GM12865 (cell line): ENCODE measurements at regions not wholly inside any gene's neighbourhood (a gene's known extent, or its start where the extent isn't known, plus 50 kb on each side); places are given as distances from the start of the nearest gene placed in this dataset.
A peak's percentile ranks its signal among the peaks of the same experiment; 100 is the strongest.

ENCODE experiments used
- DNase-seq: peaks from one replicate; pipeline ENCODE4 v3.0.0; 2010; ENCODE audit warnings: low read depth
- H3K4me3 ChIP-seq: 2 replicates; pipeline ENCODE4 v1.5.1; 2011; ENCODE audit warnings: mild to moderate bottlenecking, low read depth, low read length, control low read depth
- TF ChIP-seq, protein P1 (sequence below): IDR thresholded peaks from 2 replicates; pipeline ENCODE4 v1.5.1; 2011; ENCODE audit warnings: low read length, control low read depth, low read depth, inconsistent platforms; ENCODE audit not compliant: insufficient read depth; ENCODE audit errors: missing control alignments

DNA sequence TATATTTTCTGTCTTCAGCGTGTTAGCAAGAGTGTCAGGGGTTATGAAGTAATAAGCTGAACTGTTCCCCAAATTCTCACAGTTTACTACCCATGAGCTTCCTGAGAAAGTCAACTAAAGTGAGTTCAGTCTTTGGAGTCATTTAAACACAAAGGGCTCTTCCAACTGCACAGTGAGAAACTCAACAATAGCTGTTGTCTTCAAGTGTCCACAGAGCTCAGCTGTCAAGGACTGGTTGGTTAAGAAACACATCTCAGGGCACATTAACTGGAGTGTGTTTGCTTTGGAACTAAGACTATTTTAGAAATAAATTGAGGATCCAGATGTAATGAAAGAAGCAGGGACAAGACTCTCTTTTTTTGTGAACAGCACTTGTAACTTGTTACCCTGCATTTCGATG lies 241.4 kb upstream of the SOX4 start:
- no peak for DNase-seq
- H3K4me3 ChIP-seq = no peak overlapping the region
- TF ChIP-seq, protein P1, sequence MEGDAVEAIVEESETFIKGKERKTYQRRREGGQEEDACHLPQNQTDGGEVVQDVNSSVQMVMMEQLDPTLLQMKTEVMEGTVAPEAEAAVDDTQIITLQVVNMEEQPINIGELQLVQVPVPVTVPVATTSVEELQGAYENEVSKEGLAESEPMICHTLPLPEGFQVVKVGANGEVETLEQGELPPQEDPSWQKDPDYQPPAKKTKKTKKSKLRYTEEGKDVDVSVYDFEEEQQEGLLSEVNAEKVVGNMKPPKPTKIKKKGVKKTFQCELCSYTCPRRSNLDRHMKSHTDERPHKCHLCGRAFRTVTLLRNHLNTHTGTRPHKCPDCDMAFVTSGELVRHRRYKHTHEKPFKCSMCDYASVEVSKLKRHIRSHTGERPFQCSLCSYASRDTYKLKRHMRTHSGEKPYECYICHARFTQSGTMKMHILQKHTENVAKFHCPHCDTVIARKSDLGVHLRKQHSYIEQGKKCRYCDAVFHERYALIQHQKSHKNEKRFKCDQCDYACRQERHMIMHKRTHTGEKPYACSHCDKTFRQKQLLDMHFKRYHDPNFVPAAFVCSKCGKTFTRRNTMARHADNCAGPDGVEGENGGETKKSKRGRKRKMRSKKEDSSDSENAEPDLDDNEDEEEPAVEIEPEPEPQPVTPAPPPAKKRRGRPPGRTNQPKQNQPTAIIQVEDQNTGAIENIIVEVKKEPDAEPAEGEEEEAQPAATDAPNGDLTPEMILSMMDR = no peak

DNA sequence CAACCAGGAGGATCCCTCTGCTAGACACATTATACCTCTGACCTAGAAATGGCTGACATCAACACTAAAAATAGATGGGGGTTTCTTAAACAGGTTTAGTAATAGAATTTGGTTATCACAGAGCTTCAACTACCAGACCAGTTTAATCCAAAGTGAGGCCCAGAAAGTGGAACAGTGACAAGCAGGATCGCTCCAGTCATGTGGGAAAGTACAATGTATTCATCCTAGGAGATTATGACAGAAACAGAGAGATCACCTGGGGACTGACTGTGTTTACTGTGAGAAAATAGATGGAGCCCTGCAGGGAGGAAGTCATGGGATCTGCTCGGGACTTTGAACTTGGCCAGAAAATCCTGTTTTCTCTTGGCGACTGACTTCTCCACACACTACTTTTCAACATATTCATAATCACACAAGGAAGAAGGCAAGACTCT lies 238.7 kb upstream of the SOX4 start:
- TF ChIP-seq, protein P1 = no peak
- DNase-seq = peak; percentile 42
- H3K4me3 ChIP-seq = no peak overlapping the region

DNA sequence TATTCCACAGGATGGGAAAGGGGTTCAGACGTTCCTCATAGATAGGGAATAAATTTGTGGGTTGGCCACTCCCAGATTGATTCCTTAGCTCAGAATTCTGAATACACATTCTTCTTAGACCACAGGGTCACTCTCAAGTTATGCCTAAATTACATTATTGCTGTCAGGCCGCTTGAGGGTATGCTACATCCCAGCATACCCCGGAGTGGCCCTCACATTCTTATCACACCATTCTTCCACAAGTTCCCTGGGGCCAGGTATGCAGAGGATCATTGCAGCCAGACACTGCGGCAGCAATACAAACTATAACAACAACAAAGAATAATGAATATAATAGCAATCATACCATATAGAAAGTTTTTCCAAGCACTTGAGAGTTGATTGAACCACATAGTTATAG lies 237.9 kb upstream of the SOX4 start:
- no peak for DNase-seq
- TF ChIP-seq, protein P1 = no peak
- no peak overlapping the region for H3K4me3 ChIP-seq

DNA sequence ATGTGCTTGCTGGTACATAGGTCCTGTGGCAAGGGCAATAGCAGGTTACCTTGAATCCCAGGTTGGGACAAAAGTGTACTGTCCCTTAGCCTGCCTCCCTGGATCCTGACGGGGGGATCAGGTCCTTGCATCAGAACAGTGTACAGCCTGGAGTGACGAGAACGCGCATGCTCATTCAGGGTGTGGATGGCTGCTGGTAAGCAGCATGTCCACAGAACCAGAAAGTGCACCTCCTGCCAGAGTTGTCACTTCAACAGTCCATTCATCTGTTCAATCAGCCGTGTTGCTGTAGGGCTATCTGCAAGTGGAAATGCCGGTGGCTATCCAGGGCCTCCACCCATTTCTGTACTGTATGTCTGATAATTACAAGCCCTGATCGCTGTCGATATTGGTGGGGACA lies 236.3 kb upstream of the SOX4 start:
- no peak for DNase-seq
- no peak overlapping the region for H3K4me3 ChIP-seq
- TF ChIP-seq, protein P1 = no peak

DNA sequence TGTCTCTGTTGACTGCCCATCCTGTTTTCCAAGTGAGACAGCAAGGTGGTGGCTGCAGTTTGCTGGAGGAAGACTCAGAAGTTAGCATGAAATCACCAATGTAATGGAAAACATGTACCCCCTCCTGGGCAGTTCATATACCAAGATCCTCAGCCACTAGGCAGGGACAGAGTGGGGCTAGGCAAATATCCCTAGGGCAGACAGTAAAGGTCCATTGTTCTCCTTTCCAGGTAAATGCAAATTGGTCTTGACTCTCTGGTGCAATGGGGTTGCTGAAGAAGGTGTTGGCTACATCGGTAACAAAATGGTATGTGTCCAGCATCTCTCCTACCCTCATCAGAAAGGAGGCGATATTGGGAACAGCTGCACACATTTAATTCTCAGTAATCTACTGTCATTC lies 233.6 kb upstream of the SOX4 start:
- no peak for DNase-seq
- TF ChIP-seq, protein P1 = no peak
- H3K4me3 ChIP-seq = no peak overlapping the region

DNA sequence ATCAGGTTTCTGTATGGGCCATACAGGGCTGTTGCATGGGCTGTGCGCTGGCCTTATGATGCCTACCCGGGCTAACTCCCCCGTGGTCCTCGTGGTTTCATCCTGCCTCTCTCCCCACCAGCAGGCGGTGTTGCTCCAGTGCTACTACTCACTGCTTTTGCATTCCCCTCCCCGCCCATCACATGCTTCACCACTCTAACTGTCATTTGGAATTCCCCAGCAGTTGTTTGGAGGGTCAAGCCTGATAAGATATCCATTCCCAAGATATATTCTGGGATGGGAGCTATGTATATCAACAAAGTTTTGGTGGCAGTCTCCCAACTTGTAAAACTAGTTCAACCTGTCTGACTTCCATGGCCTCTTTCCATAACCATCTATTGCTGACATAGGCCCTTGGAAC lies 233.2 kb upstream of the SOX4 start:
- H3K4me3 ChIP-seq = no peak overlapping the region
- TF ChIP-seq, protein P1 = peak; percentile 22
- DNase-seq = peak; percentile 53

DNA sequence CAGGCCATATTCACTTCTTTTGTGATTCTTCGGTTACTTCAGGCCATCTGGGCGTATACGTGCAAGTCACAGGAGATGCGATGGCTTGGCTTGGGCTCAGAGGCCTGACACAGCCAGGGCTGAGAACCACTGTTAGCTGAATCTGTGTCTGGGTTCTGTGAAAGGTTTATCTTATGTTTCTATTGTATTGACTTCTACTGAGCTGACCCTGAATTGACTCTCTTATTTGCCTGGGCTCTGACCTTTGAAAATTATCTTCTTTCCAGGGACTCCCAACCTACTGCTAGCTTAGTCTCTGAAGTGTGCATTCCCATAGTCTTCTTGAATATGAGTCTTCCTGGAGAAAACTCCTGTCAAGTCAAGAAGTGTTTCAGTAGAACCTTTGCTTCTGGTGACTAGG lies 226.4 kb upstream of the SOX4 start:
- H3K4me3 ChIP-seq = no peak overlapping the region
- DNase-seq = no peak
- TF ChIP-seq, protein P1 = no peak
